Keratinocyte (primary cell): ENCODE measurements at regions not wholly inside any gene's neighbourhood (a gene's known extent, or its start where the extent isn't known, plus 50 kb on each side); places are given as distances from the start of the nearest gene placed in this dataset.

Experiments
- DNase-seq: peaks from one replicate; pipeline ENCODE4 v3.0.0-alpha.2; 2011; ENCODE audit warnings: low read depth, missing footprints, low spot score
- FAIRE-seq: peaks from 2 replicates; lab custom pipeline; 2011; peaks lifted over from hg19 to GRCh38; lab: Jason Lieb, UNC
- H2AFZ ChIP-seq: 2 replicates; pipeline ENCODE4 v1.6.0; 2012; ENCODE audit warnings: low read length, control low read depth, inconsistent platforms; ENCODE audit not compliant: control insufficient read depth
- H3K27ac ChIP-seq: 2 replicates; pipeline ENCODE4 v1.5.1; 2011; ENCODE audit warnings: low read length; ENCODE audit not compliant: control insufficient read depth, insufficient read depth
- H3K27me3 ChIP-seq: 3 replicates; pipeline ENCODE4 v1.6.0; 2011; ENCODE audit warnings: low read length; ENCODE audit not compliant: control insufficient read depth, insufficient read depth; ENCODE audit errors: extremely low read depth
- H3K36me3 ChIP-seq, 2 experiments: 2 replicates in 1 of 2; 3 replicates in 1 of 2; pipeline ENCODE4 v1.5.1; 2011; ENCODE audit warnings: low read length in 2 of 2, mild to moderate bottlenecking in 1 of 2; ENCODE audit not compliant: control insufficient read depth in 2 of 2, insufficient read depth in 2 of 2; ENCODE audit errors: extremely low read depth in 1 of 2
- H3K4me1 ChIP-seq: 3 replicates; pipeline ENCODE4 v1.5.1; 2011; ENCODE audit warnings: low read length; ENCODE audit not compliant: control insufficient read depth, insufficient read depth; ENCODE audit errors: extremely low read depth
- H3K4me2 ChIP-seq: 3 replicates; pipeline ENCODE4 v1.6.0; 2011; ENCODE audit warnings: low read depth, low read length; ENCODE audit not compliant: control insufficient read depth, insufficient read depth; ENCODE audit errors: extremely low read depth
- H3K4me3 ChIP-seq, 3 experiments: fragments of 200-600 bp in 1 of 3; sonication (generic) in 1 of 3; 2 replicates in 2 of 3; 3 replicates in 1 of 3; pipeline ENCODE4 v1.5.1; 2011 to 2016; ENCODE audit warnings: low read length in 3 of 3, mild to moderate bottlenecking in 3 of 3, control low read depth in 2 of 3, inconsistent platforms in 1 of 3, low read depth in 1 of 3, mixed read lengths in 1 of 3, mixed run types in 1 of 3, moderate library complexity in 1 of 3; ENCODE audit not compliant: control insufficient read depth in 2 of 3, insufficient read depth in 2 of 3; ENCODE audit errors: extremely low read depth in 1 of 3
- H3K79me2 ChIP-seq: 2 replicates; pipeline ENCODE4 v1.6.0; 2012; ENCODE audit warnings: low read length; ENCODE audit not compliant: control insufficient read depth, insufficient read depth
- H3K9ac ChIP-seq: 3 replicates; pipeline ENCODE4 v1.6.0; 2011; ENCODE audit warnings: low read length; ENCODE audit not compliant: control insufficient read depth, insufficient read depth; ENCODE audit errors: extremely low read depth
- H3K9me1 ChIP-seq: 3 replicates; pipeline ENCODE4 v1.6.0; 2011; ENCODE audit warnings: low read length; ENCODE audit not compliant: control insufficient read depth, insufficient read depth; ENCODE audit errors: extremely low read depth
- H3K9me3 ChIP-seq: 2 replicates; pipeline ENCODE4 v1.5.1; 2012; ENCODE audit warnings: low read depth, low read length; ENCODE audit not compliant: control insufficient read depth
- H4K20me1 ChIP-seq: 3 replicates; pipeline ENCODE4 v1.6.0; 2011; ENCODE audit warnings: low read length; ENCODE audit not compliant: control insufficient read depth, insufficient read depth; ENCODE audit errors: extremely low read depth
- CTCF ChIP-seq, 3 experiments: IDR thresholded peaks in 1 of 3; conservative IDR thresholded peaks in 1 of 3; optimal IDR thresholded peaks in 1 of 3; 2 replicates in 2 of 3; 3 replicates in 1 of 3; pipeline versions ENCODE3 to v1.5.1; 2011; ENCODE audit warnings: low read length in 3 of 3, mild to moderate bottlenecking in 3 of 3, moderate library complexity in 2 of 3, control low read depth in 1 of 3, inconsistent platforms in 1 of 3; ENCODE audit not compliant: insufficient read depth in 2 of 3; ENCODE audit errors: extremely low read depth in 1 of 3
- EZH2 ChIP-seq: IDR thresholded peaks from one replicate; pipeline ENCODE4 v1.6.1; 2012; ENCODE audit warnings: inconsistent platforms, mild to moderate bottlenecking, low read length, moderate library complexity
- dilution Hi-C: fragments of 300-500 bp; cut with MboI; formaldehyde crosslinking; loops from one replicate; pipeline ENCODE4 v1.7.0; 2020; ENCODE audit warnings: low sequenced_read_pairs; ENCODE audit not compliant: extremely low pct_ligation_motif_present

- TF ChIP-seq CTCF (optimal IDR thresholded peaks at IDR 0.05 in 1 of 3, IDR thresholded peaks at IDR 0.05 in 1 of 3, conservative IDR thresholded peaks at IDR 0.05 in 1 of 3; ENCODE audit: extremely low read depth in 1 of 3, insufficient read depth in 2 of 3, low read length in 3 of 3) (no peak), EZH2 (no peak)
- FAIRE-seq = peak; percentile 32
- H3K4me1 ChIP-seq = no peaks in the 10 kb centered on the region
- H3K27ac ChIP-seq = no peak overlapping the region
- no peaks in the 10 kb centered on the region for H3K27me3 ChIP-seq
- no peaks in the 10 kb centered on the region for H3K36me3 ChIP-seq
- no peaks in the 10 kb centered on the region for H3K9me1 ChIP-seq
- dilution Hi-C loops = no loop called here
- H3K79me2 ChIP-seq = no peaks in the 10 kb centered on the region
- no peak overlapping the region for H3K4me3 ChIP-seq
- H3K4me2 ChIP-seq = no peak overlapping the region
- no peaks in the 10 kb centered on the region for H3K9me3 ChIP-seq
- H4K20me1 ChIP-seq = no peaks in the 10 kb centered on the region
- no peak for DNase-seq
- no peak overlapping the region for H3K9ac ChIP-seq
- H2AFZ ChIP-seq = peak overlapping the region; percentile 17
These were observed 168.4 kb upstream of the STARD13 start for GRCh38 chr13:33453936-33454335.

DNA sequence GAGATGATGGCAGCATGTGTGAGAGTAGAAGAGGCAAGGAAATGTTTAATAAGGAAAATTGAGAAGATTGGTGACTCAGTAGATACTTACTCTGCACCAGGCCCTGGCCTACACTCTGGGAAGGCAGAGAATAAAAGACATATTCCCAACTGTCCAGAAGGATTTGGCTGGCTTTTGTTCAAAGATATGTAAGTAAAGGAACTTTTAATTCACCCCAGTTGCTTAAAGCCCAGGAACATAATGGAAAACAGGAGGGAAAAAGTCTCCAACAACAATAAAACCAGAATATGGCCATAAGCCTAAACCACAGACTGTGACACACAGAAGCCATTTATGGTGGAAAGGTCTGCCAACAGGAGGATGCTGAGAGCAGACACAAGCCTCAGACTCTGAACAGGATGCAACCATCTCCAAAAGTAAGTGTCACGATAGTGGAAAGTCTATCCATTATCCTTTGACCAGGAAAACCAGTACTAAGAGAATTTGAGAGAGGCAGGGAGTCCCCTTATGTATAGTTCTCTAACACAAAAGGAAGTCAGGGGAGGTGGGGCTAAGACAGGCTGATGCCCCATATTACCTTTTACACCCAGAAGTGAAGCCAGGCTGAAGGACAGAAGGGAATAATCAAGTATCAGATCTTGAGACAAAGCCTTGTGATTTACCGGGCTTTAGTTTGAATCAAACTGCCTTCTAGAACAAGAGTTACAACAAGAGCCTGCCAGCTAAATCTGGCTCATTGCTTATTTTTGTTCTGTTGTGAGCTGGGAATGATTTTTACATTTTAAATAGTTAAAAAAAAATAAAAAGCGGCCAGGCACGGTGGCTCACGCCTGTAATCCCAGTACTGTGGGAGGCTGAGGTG lies 169.5 kb upstream of the STARD13 start:
- Histone ChIP-seq H3K9ac (no peak overlapping the region), H3K4me1 (no peaks in the 10 kb centered on the region), H3K4me2 (no peak overlapping the region), H4K20me1 (no peaks in the 10 kb centered on the region), H2AFZ (no peak overlapping the region), H3K27ac (no peak overlapping the region), H3K79me2 (no peaks in the 10 kb centered on the region), H3K4me3 (no peak overlapping the region), H3K9me1 (no peaks in the 10 kb centered on the region), H3K36me3 (no peaks in the 10 kb centered on the region), H3K27me3 (no peaks in the 10 kb centered on the region), H3K9me3 (no peaks in the 10 kb centered on the region)
- DNase-seq = no peak
- no peak for FAIRE-seq
- TF ChIP-seq CTCF (optimal IDR thresholded peaks at IDR 0.05 in 1 of 3, IDR thresholded peaks at IDR 0.05 in 1 of 3, conservative IDR thresholded peaks at IDR 0.05 in 1 of 3; ENCODE audit: extremely low read depth in 1 of 3, insufficient read depth in 2 of 3, low read length in 3 of 3) = no peak
- no peak for TF ChIP-seq EZH2
- dilution Hi-C loops = no loop called here
